ENCODE measurements at regions not wholly inside any gene's neighbourhood (a gene's known extent, or its start where the extent isn't known, plus 50 kb on each side); places are given as distances from the start of the nearest gene placed in this dataset.
"Not testable (repeated sequence)": the region's sequence is repeated elsewhere in the genome, so short reads cannot be mapped to it uniquely, and the experiment has no call there.

- WGBS (ENCODE audit: insufficient coverage), result 82% methylated on average over 1 of the region's 3 CpGs
- no peak for ATAC-seq (replicated peaks in 1 of 4)
Observed at GRCh38 chr2:204159526-204159925, 223.0 kb downstream of the ICOS start.

DNA sequence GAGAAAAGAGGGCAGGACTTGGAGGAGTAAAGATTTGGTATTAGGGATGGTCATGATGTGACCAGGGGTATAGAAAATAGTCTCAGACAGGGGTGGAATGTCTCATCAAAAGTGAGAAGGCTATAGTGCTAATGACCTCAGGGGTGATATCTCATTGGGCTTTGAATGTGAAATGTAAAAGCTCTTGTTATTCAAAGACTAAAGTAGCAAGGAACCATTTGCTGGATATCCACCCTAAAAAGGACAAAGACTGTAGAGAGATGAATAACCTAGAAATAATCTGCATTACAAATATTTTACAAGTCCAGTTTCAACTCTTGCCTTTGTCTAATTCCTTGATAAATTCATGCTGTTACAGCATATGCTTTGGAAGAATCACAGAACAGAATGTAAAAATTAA, 224.4 kb downstream of the ICOS start:
- no peak overlapping the region for H3K27ac Mint-ChIP-seq
- no peaks in the 10 kb centered on the region for H3K36me3 Mint-ChIP-seq
- CTCF ChIA-PET, result interaction anchor here (0.7 to 1.0 kb wide), 2 partner anchors 16 to 54 kb away, joined by 3 to 4 read pairs; no protein-coding TSS in a partner anchor
- H3K27ac ChIP-seq (ENCODE audit: low read length), result no peak overlapping the region
- H3K36me3 ChIP-seq (ENCODE audit: control insufficient read depth in 2 of 2, extremely low read depth in 1 of 2, insufficient read depth in 1 of 2, low read length in 1 of 2), result no peaks in the 10 kb centered on the region
- POLR2A ChIA-PET, result no interaction called here
- H3K27me3 ChIP-seq (replicated peaks in 1 of 2; ENCODE audit: control insufficient read depth in 2 of 2, extremely low read depth in 1 of 2, insufficient read depth in 2 of 2, low read length in 1 of 2), result peaks cover 0 to 4% of the 10 kb centered on the region in 2 experiments
- no peak overlapping the region for H3K4me3 ChIP-seq (ENCODE audit: control insufficient read depth in 1 of 2, extremely low read depth in 1 of 2, low read length in 1 of 2)
- H3K4me3 Mint-ChIP-seq, result no peak overlapping the region
- no peaks in the 10 kb centered on the region for H3K4me1 ChIP-seq (ENCODE audit: control insufficient read depth in 1 of 2, extremely low read depth in 1 of 2, insufficient read depth in 2 of 2, low read length in 2 of 2)
- DNase-seq (no peak), ATAC-seq (replicated peaks in 1 of 4) (no peak)
- H3K4me1 Mint-ChIP-seq, result no peaks in the 10 kb centered on the region
- peaks cover 0 to 4% (median 3%) of the 10 kb centered on the region in 3 donors for H3K9me3 Mint-ChIP-seq
- no peaks in the 10 kb centered on the region for H3K9me3 ChIP-seq
- H3K27me3 Mint-ChIP-seq, result peaks cover 7 to 9% of the 10 kb centered on the region in 2 donors

More at GRCh38 chr2:204159526-204159925, 223.0 kb downstream of the ICOS start:
- no peaks in the 10 kb centered on the region for H3K4me1 ChIP-seq (ENCODE audit: control insufficient read depth in 1 of 2, extremely low read depth in 1 of 2, insufficient read depth in 2 of 2, low read length in 2 of 2)
- H3K9me3 ChIP-seq, result no peaks in the 10 kb centered on the region
- ChIA-PET POLR2A (no interaction called here), CTCF (interaction anchor here in 1 of 2 donors (0.6 kb wide), 1 partner anchor 1785 kb away, joined by 3 read pairs; no protein-coding TSS in a partner anchor)
- no peaks in the 10 kb centered on the region for H3K36me3 Mint-ChIP-seq
- H3K4me1 Mint-ChIP-seq, result no peaks in the 10 kb centered on the region
- H3K27me3 Mint-ChIP-seq, result peaks cover 7 to 9% of the 10 kb centered on the region in 2 donors
- no peak overlapping the region for H3K4me3 Mint-ChIP-seq
- no peak overlapping the region for H3K27ac ChIP-seq (ENCODE audit: low read length)
- peaks cover 0 to 4% of the 10 kb centered on the region in 2 experiments for H3K27me3 ChIP-seq (replicated peaks in 1 of 2; ENCODE audit: control insufficient read depth in 2 of 2, extremely low read depth in 1 of 2, insufficient read depth in 2 of 2, low read length in 1 of 2)
- H3K9me3 Mint-ChIP-seq, result peaks cover 0 to 4% (median 3%) of the 10 kb centered on the region in 3 donors
- no peak for DNase-seq
- no peaks in the 10 kb centered on the region for H3K36me3 ChIP-seq (ENCODE audit: control insufficient read depth in 2 of 2, extremely low read depth in 1 of 2, insufficient read depth in 1 of 2, low read length in 1 of 2)
- H3K4me3 ChIP-seq (ENCODE audit: control insufficient read depth in 1 of 2, extremely low read depth in 1 of 2, low read length in 1 of 2), result no peak overlapping the region
- H3K27ac Mint-ChIP-seq, result no peak overlapping the region

- no CpG with 5 or more reads among the region's 3 CpGs for WGBS (ENCODE audit: insufficient coverage)
- POLR2A ChIA-PET, result no interaction called here
- Mint-ChIP-seq H3K4me1 (no peaks in the 10 kb centered on the region), H3K9me3 (peaks cover 0 to 4% (median 3%) of the 10 kb centered on the region in 3 donors), H3K36me3 (no peaks in the 10 kb centered on the region), H3K27me3 (peaks cover 7 to 9% of the 10 kb centered on the region in 2 donors), H3K27ac (no peak overlapping the region), H3K4me3 (no peak overlapping the region)
- H3K4me1 ChIP-seq (ENCODE audit: control insufficient read depth in 1 of 2, extremely low read depth in 1 of 2, insufficient read depth in 2 of 2, low read length in 2 of 2), result no peaks in the 10 kb centered on the region
- ATAC-seq (replicated peaks in 1 of 4) (no peak), DNase-seq (no peak)
- H3K4me3 ChIP-seq (ENCODE audit: control insufficient read depth in 1 of 2, extremely low read depth in 1 of 2, low read length in 1 of 2), result no peak overlapping the region
- no peaks in the 10 kb centered on the region for H3K9me3 ChIP-seq
- no peak overlapping the region for H3K27ac ChIP-seq (ENCODE audit: low read length)
- H3K36me3 ChIP-seq (ENCODE audit: control insufficient read depth in 2 of 2, extremely low read depth in 1 of 2, insufficient read depth in 1 of 2, low read length in 1 of 2), result no peaks in the 10 kb centered on the region
- peaks cover 0 to 4% of the 10 kb centered on the region in 2 experiments for H3K27me3 ChIP-seq (replicated peaks in 1 of 2; ENCODE audit: control insufficient read depth in 2 of 2, extremely low read depth in 1 of 2, insufficient read depth in 2 of 2, low read length in 1 of 2)
- CTCF ChIA-PET, result no interaction called here
Observed at GRCh38 chr2:204161886-204162285, 225.3 kb downstream of the ICOS start.

- Histone ChIP-seq H3K27me3 (replicated peaks in 1 of 2; ENCODE audit: control insufficient read depth in 2 of 2, extremely low read depth in 1 of 2, insufficient read depth in 2 of 2, low read length in 1 of 2) (peaks cover 0 to 2% of the 10 kb centered on the region in 2 experiments), H3K36me3 (ENCODE audit: control insufficient read depth in 2 of 2, extremely low read depth in 1 of 2, insufficient read depth in 1 of 2, low read length in 1 of 2) (no peaks in the 10 kb centered on the region), H3K27ac (ENCODE audit: low read length) (no peak overlapping the region), H3K4me3 (ENCODE audit: control insufficient read depth in 1 of 2, extremely low read depth in 1 of 2, low read length in 1 of 2) (no peak overlapping the region), H3K4me1 (ENCODE audit: control insufficient read depth in 1 of 2, extremely low read depth in 1 of 2, insufficient read depth in 2 of 2, low read length in 2 of 2) (no peaks in the 10 kb centered on the region), H3K9me3 (no peaks in the 10 kb centered on the region)
- CTCF ChIA-PET, result interaction anchor here (0.5 to 0.8 kb wide), 7 partner anchors 11 to 1910 kb away, joined by 3 to 9 read pairs (median 4); no protein-coding TSS in a partner anchor
- DNase-seq, result no peak
- Mint-ChIP-seq H3K36me3 (no peaks in the 10 kb centered on the region), H3K4me1 (no peaks in the 10 kb centered on the region), H3K4me3 (no peak overlapping the region), H3K9me3 (peaks cover 0 to 4% (median 3%) of the 10 kb centered on the region in 3 donors), H3K27me3 (no peaks in the 10 kb centered on the region), H3K27ac (no peak overlapping the region)
- no peak for ATAC-seq (replicated peaks in 1 of 4)
- POLR2A ChIA-PET, result interaction anchor here in 1 of 2 donors (0.6 kb wide), 1 partner anchor 870 kb away, joined by 3 read pairs; no protein-coding TSS in a partner anchor
- WGBS (ENCODE audit: insufficient coverage), result no CpG with 5 or more reads among the region's 3 CpGs
Observed at GRCh38 chr2:204166961-204167360, 230.4 kb downstream of the ICOS start.

DNA sequence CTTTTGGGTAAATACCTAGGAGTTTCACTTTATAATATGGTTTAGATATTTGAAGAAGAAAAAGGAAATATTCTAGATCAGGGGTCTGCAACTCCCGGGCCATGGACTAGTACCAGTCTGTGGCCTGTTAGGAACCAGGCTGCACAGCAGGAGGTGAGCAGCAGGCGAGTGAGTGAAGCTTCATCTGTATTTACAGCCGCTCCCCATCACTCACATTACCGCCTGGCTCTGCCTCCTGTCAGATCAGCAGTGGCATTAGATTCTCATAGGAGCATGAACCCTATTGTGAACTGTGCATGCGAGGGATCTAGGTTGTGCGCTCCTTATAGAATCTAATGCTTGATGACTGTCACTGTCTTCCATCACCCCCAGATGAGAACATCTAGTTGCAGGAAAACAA, 231.1 kb downstream of the ICOS start:
- 91% methylated on average over 5 of the region's 6 CpGs for WGBS (ENCODE audit: insufficient coverage)
- H3K4me1 ChIP-seq (ENCODE audit: control insufficient read depth in 1 of 2, extremely low read depth in 1 of 2, insufficient read depth in 2 of 2, low read length in 2 of 2); ATAC-seq (replicated peaks in 1 of 4); H3K27me3 ChIP-seq (replicated peaks in 1 of 2; ENCODE audit: control insufficient read depth in 2 of 2, extremely low read depth in 1 of 2, insufficient read depth in 2 of 2, low read length in 1 of 2); POLR2A ChIA-PET; H3K27me3 Mint-ChIP-seq; H3K27ac ChIP-seq (ENCODE audit: low read length); DNase-seq; H3K27ac Mint-ChIP-seq; H3K9me3 Mint-ChIP-seq; H3K36me3 Mint-ChIP-seq; H3K4me3 ChIP-seq (ENCODE audit: control insufficient read depth in 1 of 2, extremely low read depth in 1 of 2, low read length in 1 of 2); H3K36me3 ChIP-seq (ENCODE audit: control insufficient read depth in 2 of 2, extremely low read depth in 1 of 2, insufficient read depth in 1 of 2, low read length in 1 of 2); H3K9me3 ChIP-seq; H3K4me3 Mint-ChIP-seq; H3K4me1 Mint-ChIP-seq: not testable (repeated sequence)
- CTCF ChIA-PET, result interaction anchor here in 1 of 2 donors (0.7 kb wide), 2 partner anchors 11 to 111 kb away, joined by 3 to 7 read pairs; no protein-coding TSS in a partner anchor

- Mint-ChIP-seq H3K4me3 (no peak overlapping the region), H3K27me3 (no peaks in the 10 kb centered on the region), H3K36me3 (no peaks in the 10 kb centered on the region), H3K27ac (no peak overlapping the region), H3K9me3 (no peaks in the 10 kb centered on the region), H3K4me1 (no peaks in the 10 kb centered on the region)
- H3K4me1 ChIP-seq (ENCODE audit: control insufficient read depth in 1 of 2, extremely low read depth in 1 of 2, insufficient read depth in 2 of 2, low read length in 2 of 2), result no peaks in the 10 kb centered on the region
- H3K36me3 ChIP-seq (ENCODE audit: control insufficient read depth in 2 of 2, extremely low read depth in 1 of 2, insufficient read depth in 1 of 2, low read length in 1 of 2), result no peaks in the 10 kb centered on the region
- H3K9me3 ChIP-seq, result no peaks in the 10 kb centered on the region
- CTCF ChIA-PET, result no interaction called here
- no peak overlapping the region for H3K4me3 ChIP-seq (ENCODE audit: control insufficient read depth in 1 of 2, extremely low read depth in 1 of 2, low read length in 1 of 2)
- POLR2A ChIA-PET, result no interaction called here
- H3K27ac ChIP-seq (ENCODE audit: low read length), result no peak overlapping the region
- peaks cover 0 to 4% of the 10 kb centered on the region in 2 experiments for H3K27me3 ChIP-seq (replicated peaks in 1 of 2; ENCODE audit: control insufficient read depth in 2 of 2, extremely low read depth in 1 of 2, insufficient read depth in 2 of 2, low read length in 1 of 2)
- no peak for ATAC-seq (replicated peaks in 1 of 4)
- DNase-seq, result no peak
- WGBS (ENCODE audit: insufficient coverage), result no CpG with 5 or more reads among the region's 4 CpGs
Observed at GRCh38 chr2:204170411-204170810, 233.8 kb downstream of the ICOS start.

Data from T-cell (primary cell).